ES-I3 (cell line): ENCODE measurements at regions not wholly inside any gene's neighbourhood (a gene's known extent, or its start where the extent isn't known, plus 50 kb on each side); places are given as distances from the start of the nearest gene placed in this dataset.

ENCODE experiments used
- H3K36me3 ChIP-seq: 2 replicates; pipeline ENCODE4 v1.6.1; 2013; ENCODE audit warnings: mild to moderate bottlenecking, low read length, control low read depth, moderate library complexity; ENCODE audit not compliant: insufficient read depth
- H3K4me1 ChIP-seq: 2 replicates; pipeline ENCODE4 v1.6.1; 2013; ENCODE audit warnings: mild to moderate bottlenecking, control low read depth, low read length; ENCODE audit not compliant: insufficient read depth
- H3K9ac ChIP-seq: 2 replicates; pipeline ENCODE4 v1.6.1; 2013; ENCODE audit warnings: low read depth, mild to moderate bottlenecking, low read length, moderate library complexity
- H3K9me3 ChIP-seq: 2 replicates; pipeline ENCODE4 v1.6.1; 2013; ENCODE audit warnings: mild to moderate bottlenecking, low read length, moderate library complexity; ENCODE audit not compliant: control insufficient read depth, insufficient read depth

- no peak overlapping the region for H3K9ac ChIP-seq
- H3K9me3 ChIP-seq: no peaks in the 10 kb centered on the region
- no peaks in the 10 kb centered on the region for H3K4me1 ChIP-seq
- no peaks in the 10 kb centered on the region; the same call in 1 of the 2 replicates for H3K36me3 ChIP-seq
Observed at GRCh38 chrX:125089761-125090445, 229.8 kb upstream of the TEX13C start.

GRCh38 chrX:125093852-125094251, 225.8 kb upstream of the TEX13C start:
- Histone ChIP-seq H3K9ac (no peak overlapping the region), H3K9me3 (no peaks in the 10 kb centered on the region), H3K4me1 (no peaks in the 10 kb centered on the region), H3K36me3 (no peaks in the 10 kb centered on the region; the same call in 1 of the 2 replicates)

GRCh38 chrX:125094901-125095300, 224.8 kb upstream of the TEX13C start:
- Histone ChIP-seq H3K9ac (no peak overlapping the region), H3K36me3 (no peaks in the 10 kb centered on the region), H3K4me1 (no peaks in the 10 kb centered on the region), H3K9me3 (no peaks in the 10 kb centered on the region)

- H3K9ac ChIP-seq: no peak overlapping the region
- H3K4me1 ChIP-seq: no peaks in the 10 kb centered on the region
- H3K36me3 ChIP-seq: no peaks in the 10 kb centered on the region
- no peaks in the 10 kb centered on the region for H3K9me3 ChIP-seq
Observed at GRCh38 chrX:125096469-125096868, 223.2 kb upstream of the TEX13C start.

GRCh38 chrX:125096870-125097269, 222.8 kb upstream of the TEX13C start:
- Histone ChIP-seq H3K4me1 (no peaks in the 10 kb centered on the region), H3K9ac (no peak overlapping the region), H3K36me3 (no peaks in the 10 kb centered on the region), H3K9me3 (no peaks in the 10 kb centered on the region)

- no peak overlapping the region for H3K9ac ChIP-seq
- H3K4me1 ChIP-seq: no peaks in the 10 kb centered on the region
- H3K9me3 ChIP-seq: no peaks in the 10 kb centered on the region
- no peaks in the 10 kb centered on the region for H3K36me3 ChIP-seq
Observed at GRCh38 chrX:125101971-125102755, 217.5 kb upstream of the TEX13C start.

GRCh38 chrX:125103693-125104092, 216.0 kb upstream of the TEX13C start:
- Histone ChIP-seq H3K36me3 (no peaks in the 10 kb centered on the region), H3K9ac (no peak overlapping the region), H3K4me1 (no peaks in the 10 kb centered on the region), H3K9me3 (no peaks in the 10 kb centered on the region)

- H3K36me3 ChIP-seq: no peaks in the 10 kb centered on the region
- H3K9me3 ChIP-seq: no peaks in the 10 kb centered on the region
- H3K4me1 ChIP-seq: no peaks in the 10 kb centered on the region
Observed at GRCh38 chrX:125108921-125109320, 210.8 kb upstream of the TEX13C start.

GRCh38 chrX:125131164-125131563, 188.5 kb upstream of the TEX13C start:
- H3K9me3 ChIP-seq: no peaks in the 10 kb centered on the region
- no peaks in the 10 kb centered on the region for H3K4me1 ChIP-seq
- no peaks in the 10 kb centered on the region for H3K36me3 ChIP-seq
- H3K9ac ChIP-seq: no peak overlapping the region

More at GRCh38 chrX:125108921-125109320, 210.8 kb upstream of the TEX13C start:
- no peak overlapping the region for H3K9ac ChIP-seq

- H3K36me3 ChIP-seq: no peaks in the 10 kb centered on the region
- H3K9me3 ChIP-seq: no peaks in the 10 kb centered on the region
- no peak overlapping the region for H3K9ac ChIP-seq
- no peaks in the 10 kb centered on the region for H3K4me1 ChIP-seq
Observed at GRCh38 chrX:125132274-125132673, 187.4 kb upstream of the TEX13C start.

- H3K4me1 ChIP-seq: no peaks in the 10 kb centered on the region
- H3K36me3 ChIP-seq: no peaks in the 10 kb centered on the region
- H3K9ac ChIP-seq: no peak overlapping the region
- H3K9me3 ChIP-seq: no peaks in the 10 kb centered on the region
Observed at GRCh38 chrX:125137521-125137920, 182.2 kb upstream of the TEX13C start.

GRCh38 chrX:125150231-125150630, 169.4 kb upstream of the TEX13C start:
- H3K9ac ChIP-seq: no peak overlapping the region
- no peaks in the 10 kb centered on the region for H3K9me3 ChIP-seq
- peaks cover 8% of the 10 kb centered on the region for H3K4me1 ChIP-seq

GRCh38 chrX:125151146-125151545, 168.5 kb upstream of the TEX13C start:
- Histone ChIP-seq H3K9ac (no peak overlapping the region), H3K36me3 (no peaks in the 10 kb centered on the region), H3K4me1 (peaks cover 8% of the 10 kb centered on the region), H3K9me3 (no peaks in the 10 kb centered on the region)

More at GRCh38 chrX:125150231-125150630, 169.4 kb upstream of the TEX13C start:
- no peaks in the 10 kb centered on the region for H3K36me3 ChIP-seq

- H3K36me3 ChIP-seq: no peaks in the 10 kb centered on the region
- H3K9ac ChIP-seq: no peak overlapping the region
- H3K4me1 ChIP-seq: peaks cover 8% of the 10 kb centered on the region
- H3K9me3 ChIP-seq: no peaks in the 10 kb centered on the region
Observed at GRCh38 chrX:125152011-125152410, 167.7 kb upstream of the TEX13C start.

- Histone ChIP-seq H3K36me3 (no peaks in the 10 kb centered on the region), H3K4me1 (peaks cover 8% of the 10 kb centered on the region), H3K9ac (no peak overlapping the region; the same call in 1 of the 2 replicates), H3K9me3 (no peaks in the 10 kb centered on the region)
Observed at GRCh38 chrX:125153621-125154020, 166.1 kb upstream of the TEX13C start.
